GM21723 (cell line): ENCODE measurements at regions not wholly inside any gene's neighbourhood (a gene's known extent, or its start where the extent isn't known, plus 50 kb on each side); places are given as distances from the start of the nearest gene placed in this dataset.
"Not testable (repeated sequence)": the region's sequence is repeated elsewhere in the genome, so short reads cannot be mapped to it uniquely, and the experiment has no call there.

ENCODE experiments used
- ATAC-seq: cut with Tn5 transposase; IDR thresholded peaks from one replicate; pipeline ENCODE4 v1.9.1; 2021; ENCODE audit warnings: mild to moderate bottlenecking, moderate library complexity; ENCODE audit not compliant: unreplicated experiment

DNA sequence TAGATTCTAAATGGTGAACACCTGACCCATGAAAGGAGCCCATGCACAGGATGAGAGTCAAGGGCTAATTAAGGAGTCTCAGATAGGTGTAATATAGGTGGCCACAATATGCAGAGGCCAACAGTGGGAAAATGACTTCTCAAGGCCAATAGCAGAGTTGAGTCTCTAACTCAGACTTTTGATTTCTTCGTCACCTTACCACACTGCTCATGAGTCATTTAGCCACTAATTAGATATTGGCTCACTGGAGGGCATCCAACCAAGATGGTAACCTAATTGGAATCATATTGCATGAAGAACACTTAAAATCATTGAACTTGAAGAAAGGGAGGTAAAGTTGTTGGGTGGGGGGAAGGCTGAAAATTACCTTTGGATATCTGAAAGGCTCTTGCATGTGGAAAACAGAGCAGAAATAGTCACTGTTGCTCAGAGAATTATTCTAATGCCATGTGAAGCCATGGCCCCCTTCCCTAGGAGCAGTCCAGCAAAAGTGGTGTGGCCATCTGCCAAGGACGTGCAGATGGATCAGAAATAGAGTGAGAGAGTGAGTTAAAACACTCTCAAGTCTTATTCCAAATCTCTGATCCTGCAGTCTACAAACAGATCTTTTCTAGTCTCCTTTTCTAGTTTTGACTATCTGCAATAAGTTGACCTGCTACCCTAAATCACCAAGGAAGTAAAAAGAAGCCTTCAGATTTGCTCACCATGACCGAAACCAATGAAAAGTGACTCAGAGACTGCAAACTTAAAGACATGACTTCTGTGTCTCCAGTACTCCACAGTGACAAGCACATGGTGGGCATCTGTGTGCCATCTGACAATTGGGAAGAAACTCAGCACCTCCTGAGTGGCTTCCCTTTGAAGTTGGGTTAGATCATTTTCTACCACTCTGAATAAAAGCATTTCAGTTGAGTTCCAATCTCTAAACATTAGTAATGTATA lies 93.9 kb upstream of the C1QTNF7 start:
- ATAC-seq, result no peak

DNA sequence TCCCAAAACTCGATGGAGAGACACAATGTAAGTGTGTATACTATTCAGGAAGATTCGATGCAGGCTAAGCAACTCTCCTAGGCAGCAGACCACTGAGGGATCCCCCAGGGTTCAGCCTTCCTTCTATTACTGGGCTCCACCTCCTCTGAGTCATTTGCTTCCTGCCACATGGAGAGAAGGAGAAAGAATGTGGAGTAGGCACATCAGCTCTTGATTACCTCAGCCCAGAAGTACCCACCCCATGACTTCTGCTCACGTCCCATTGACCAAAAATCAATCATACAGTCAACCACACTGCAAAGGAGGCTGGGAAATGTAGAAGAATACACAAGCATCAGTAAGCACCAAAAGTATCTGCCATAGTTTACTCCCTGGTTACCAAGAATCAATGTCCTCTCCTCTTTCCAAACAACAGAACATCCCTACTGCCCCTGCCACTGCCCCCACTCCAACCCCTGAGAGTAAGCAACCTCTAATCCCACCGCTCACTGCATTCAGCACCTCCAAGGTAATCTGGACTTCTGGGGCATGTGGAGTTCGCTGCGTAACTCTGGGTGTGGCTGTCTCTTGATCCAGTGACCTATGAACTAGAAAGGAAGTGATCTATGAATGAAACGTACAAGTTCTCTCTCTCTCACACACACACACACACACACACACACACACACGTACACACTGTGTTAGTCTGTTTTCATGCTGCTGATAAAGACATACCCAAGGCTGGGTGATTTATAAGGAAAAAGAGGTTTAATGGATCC lies 91.2 kb upstream of the C1QTNF7 start:
- no peak for ATAC-seq

DNA sequence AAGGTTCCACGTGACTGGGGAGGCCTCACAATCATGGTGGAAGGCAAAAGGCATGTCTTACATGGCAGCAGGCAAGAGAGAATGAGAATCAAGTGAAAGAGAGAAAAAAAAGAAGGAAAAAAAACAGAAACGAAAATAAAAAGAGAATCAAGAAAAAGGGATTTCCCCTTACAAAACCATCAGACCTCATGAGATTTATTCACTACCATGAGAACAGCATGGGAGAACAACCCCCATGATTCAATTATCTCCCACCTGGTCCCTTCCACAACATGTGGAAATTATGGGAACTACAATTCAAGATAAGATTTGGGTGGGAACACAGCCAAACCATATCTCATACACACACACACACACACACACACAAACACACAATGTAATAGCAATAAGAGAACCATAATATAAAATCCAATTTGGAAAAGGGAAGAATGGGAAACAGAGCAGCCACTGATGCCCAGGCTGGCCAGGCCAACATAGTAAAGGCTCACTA lies 90.6 kb upstream of the C1QTNF7 start:
- not testable (repeated sequence) for ATAC-seq

GRCh38 chr4:15339737-15340136 lies 88.1 kb upstream of the C1QTNF7 start:
- ATAC-seq, result no peak

GRCh38 chr4:15340332-15340731 lies 87.5 kb upstream of the C1QTNF7 start:
- no peak for ATAC-seq

- ATAC-seq, result no peak
Observed at GRCh38 chr4:15340902-15341732, 86.7 kb upstream of the C1QTNF7 start.

- ATAC-seq, result no peak
Observed at GRCh38 chr4:15341733-15342300, 86.0 kb upstream of the C1QTNF7 start.

DNA sequence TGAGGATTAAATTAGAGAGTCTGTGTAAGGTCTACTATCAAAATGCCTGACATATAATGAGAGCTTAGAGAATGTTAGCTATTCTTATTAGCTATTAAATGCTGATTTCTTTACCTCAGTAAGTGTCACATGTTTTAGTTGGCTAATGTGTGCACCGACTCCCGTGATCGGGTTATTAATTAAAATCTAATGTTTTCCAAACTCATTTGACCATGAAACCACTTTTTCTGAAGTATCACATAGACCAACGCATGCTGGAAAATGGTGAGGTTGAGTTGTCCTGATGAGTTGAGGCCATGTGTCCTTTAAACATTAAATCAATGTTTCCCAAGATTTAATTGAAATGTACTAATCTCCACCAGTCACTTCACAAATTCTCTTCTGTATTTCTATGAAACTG lies 84.8 kb upstream of the C1QTNF7 start:
- ATAC-seq, result no peak

- ATAC-seq, result no peak
Observed at GRCh38 chr4:15343581-15343980, 84.3 kb upstream of the C1QTNF7 start.

- ATAC-seq, result no peak
Observed at GRCh38 chr4:15344041-15344440, 83.8 kb upstream of the C1QTNF7 start.

- no peak for ATAC-seq
Observed at GRCh38 chr4:15345134-15345533, 82.7 kb upstream of the C1QTNF7 start.

DNA sequence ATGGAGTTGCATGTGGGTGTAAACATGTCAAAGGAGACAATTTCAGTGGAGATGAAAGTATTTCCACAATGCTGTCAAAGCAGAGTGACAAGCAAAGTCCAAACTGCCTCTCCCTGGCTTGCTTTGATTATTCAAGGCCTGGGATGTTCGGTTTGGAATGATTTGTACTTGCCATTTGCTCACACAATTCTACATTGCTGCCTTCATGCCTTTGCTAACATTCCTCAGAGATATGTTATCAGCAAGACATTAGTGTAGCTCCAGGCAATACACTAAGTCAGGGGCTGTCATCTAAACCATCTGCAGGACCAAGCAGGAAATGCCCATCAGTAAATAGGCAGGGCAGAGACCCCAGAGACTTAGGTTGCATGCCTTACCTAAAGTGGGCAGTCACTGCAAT lies 79.6 kb upstream of the C1QTNF7 start:
- ATAC-seq, result no peak

- no peak for ATAC-seq
Observed at GRCh38 chr4:15348695-15349094, 79.1 kb upstream of the C1QTNF7 start.

DNA sequence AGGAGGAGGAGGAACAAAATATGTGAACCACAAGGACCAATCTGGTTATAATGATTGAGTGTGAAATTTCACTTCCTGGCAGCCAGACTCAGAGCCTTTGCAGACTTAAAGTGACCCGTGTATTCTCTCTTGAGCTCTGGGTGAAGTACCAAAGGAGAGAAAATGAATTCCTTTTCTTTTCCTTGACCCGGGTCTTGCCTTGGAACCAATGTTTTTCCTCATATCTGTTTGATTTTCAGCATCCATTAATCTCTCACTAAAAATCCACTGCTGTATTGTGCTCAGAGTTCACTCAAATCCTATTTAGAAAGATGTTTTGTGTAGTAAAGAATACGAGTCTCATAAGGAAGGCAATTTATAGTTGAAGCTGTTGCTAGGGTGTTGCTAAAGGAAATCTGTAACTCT lies 78.3 kb upstream of the C1QTNF7 start:
- no peak for ATAC-seq

- no peak for ATAC-seq
Observed at GRCh38 chr4:15349965-15350364, 77.9 kb upstream of the C1QTNF7 start.

- no peak for ATAC-seq
Observed at GRCh38 chr4:15352524-15352923, 75.3 kb upstream of the C1QTNF7 start.

GRCh38 chr4:15353207-15353606 lies 74.6 kb upstream of the C1QTNF7 start:
- ATAC-seq, result no peak

DNA sequence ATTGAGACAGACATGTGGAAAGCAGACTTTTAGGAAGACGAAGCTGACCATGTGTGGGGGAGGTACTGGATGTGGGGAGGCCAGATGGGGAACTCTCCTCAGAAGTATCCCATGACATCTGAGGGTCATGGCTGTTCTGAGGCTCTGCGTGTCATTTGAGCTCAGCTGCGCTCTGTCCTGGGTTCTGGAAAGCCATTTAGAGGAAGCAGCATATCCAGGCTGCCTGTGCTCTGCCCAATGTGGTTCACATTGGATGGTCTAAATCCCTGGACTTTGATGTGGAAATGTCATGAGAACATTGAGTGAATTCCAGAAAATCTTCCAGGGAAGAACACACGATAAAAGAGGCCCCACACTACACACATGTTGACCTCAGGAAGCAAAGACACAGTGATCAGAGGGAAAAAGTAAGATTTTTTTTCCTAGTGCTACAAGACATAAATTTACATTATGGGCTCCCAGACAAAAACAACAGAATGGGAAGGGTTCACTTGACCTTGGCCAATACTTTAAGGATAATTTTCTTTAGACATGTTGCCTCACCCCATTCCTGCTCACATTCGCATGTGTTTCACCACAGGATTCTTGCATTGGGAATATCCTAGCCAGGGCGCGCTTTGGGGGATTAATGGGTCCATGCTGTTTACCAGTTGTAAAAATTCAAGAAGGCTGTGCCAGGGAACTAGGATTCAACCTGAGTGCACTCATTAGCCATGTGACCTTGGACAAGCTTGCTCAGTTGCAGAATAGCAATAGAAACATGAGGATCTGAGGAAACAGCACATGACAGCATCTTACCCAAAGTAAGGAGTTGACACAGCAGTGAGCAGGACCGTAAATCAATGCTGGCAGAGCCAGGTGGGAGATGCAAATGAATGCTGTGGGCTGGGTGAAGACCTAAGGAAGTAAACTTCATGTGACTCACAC lies 73.2 kb upstream of the C1QTNF7 start:
- no peak for ATAC-seq

GRCh38 chr4:15361529-15361928 lies 66.3 kb upstream of the C1QTNF7 start:
- no peak for ATAC-seq

- ATAC-seq, result no peak
Observed at GRCh38 chr4:15362541-15362940, 65.3 kb upstream of the C1QTNF7 start.
